ENCODE measurements at regions not wholly inside any gene's neighbourhood (a gene's known extent, or its start where the extent isn't known, plus 50 kb on each side); places are given as distances from the start of the nearest gene placed in this dataset.

GRCh38 chr4:79466621-79467020 is 58.6 kb upstream of the GK2 start:
- no peak for DNase-seq (ENCODE audit: low spot score)
